ENCODE measurements at regions not wholly inside any gene's neighbourhood (a gene's known extent, or its start where the extent isn't known, plus 50 kb on each side); places are given as distances from the start of the nearest gene placed in this dataset.
A peak's percentile ranks its signal among the peaks of the same experiment; 100 is the strongest.

GRCh38 chr12:19991146-19991545 is 377.2 kb upstream of the PDE3A start:
- H3K27me3 ChIP-seq = no peaks in the 10 kb centered on the region
- peaks cover 0 to 59% (median 16%) of the 10 kb centered on the region in 4 donors for H3K4me1 ChIP-seq
- intact Hi-C loops (cut with DNase I; ENCODE audit: low total_unique reads) = no loop called here
- TF ChIP-seq CTCF (IDR thresholded peaks at IDR 0.05) = no peak
- no peak overlapping the region for H3K4me3 ChIP-seq
- H3K27ac ChIP-seq = peak overlapping the region in 1 of 2 donors; percentile 7
- no peaks in the 10 kb centered on the region for H3K9me3 ChIP-seq
- no peak for DNase-seq
- H3K36me3 ChIP-seq = no peaks in the 10 kb centered on the region

GRCh38 chr12:19992311-19992710 is 376.0 kb upstream of the PDE3A start:
- intact Hi-C loops (cut with DNase I; ENCODE audit: low total_unique reads) = no loop called here
- H3K4me1 ChIP-seq = peaks cover 0 to 58% (median 16%) of the 10 kb centered on the region in 4 donors
- no peaks in the 10 kb centered on the region for H3K9me3 ChIP-seq
- H3K36me3 ChIP-seq = no peaks in the 10 kb centered on the region
- no peak for TF ChIP-seq CTCF (IDR thresholded peaks at IDR 0.05)
- no peak overlapping the region for H3K4me3 ChIP-seq
- H3K27me3 ChIP-seq = no peaks in the 10 kb centered on the region
- no peak for DNase-seq
- peak overlapping the region; percentile 8 to 9 for H3K27ac ChIP-seq

- Histone ChIP-seq H3K36me3 (no peaks in the 10 kb centered on the region), H3K9me3 (no peaks in the 10 kb centered on the region), H3K4me1 (peaks cover 0 to 60% (median 3%) of the 10 kb centered on the region in 4 donors), H3K4me3 (no peak overlapping the region), H3K27ac (no peak overlapping the region), H3K27me3 (no peaks in the 10 kb centered on the region)
- no peak for DNase-seq
- no peak for TF ChIP-seq CTCF (IDR thresholded peaks at IDR 0.05)
- intact Hi-C loops (cut with DNase I; ENCODE audit: low total_unique reads) = no loop called here
Observed at GRCh38 chr12:19994968-19995367, 373.4 kb upstream of the PDE3A start.

GRCh38 chr12:19997656-19998400 is 370.5 kb upstream of the PDE3A start:
- no peaks in the 10 kb centered on the region for H3K27me3 ChIP-seq
- no peak for DNase-seq
- H3K4me1 ChIP-seq = peaks cover 0 to 46% (median 2%) of the 10 kb centered on the region in 4 donors
- no peaks in the 10 kb centered on the region for H3K36me3 ChIP-seq
- no peaks in the 10 kb centered on the region for H3K9me3 ChIP-seq
- no peak overlapping the region for H3K27ac ChIP-seq
- intact Hi-C loops (cut with DNase I; ENCODE audit: low total_unique reads) = no loop called here
- H3K4me3 ChIP-seq = no peak overlapping the region
- TF ChIP-seq CTCF (IDR thresholded peaks at IDR 0.05) = no peak

- H3K4me1 ChIP-seq = peaks cover 0 to 46% (median 2%) of the 10 kb centered on the region in 4 donors
- no peaks in the 10 kb centered on the region for H3K9me3 ChIP-seq
- no peak overlapping the region for H3K27ac ChIP-seq
- no peaks in the 10 kb centered on the region for H3K36me3 ChIP-seq
- intact Hi-C loops (cut with DNase I; ENCODE audit: low total_unique reads) = no loop called here
- no peak for DNase-seq
- H3K27me3 ChIP-seq = no peaks in the 10 kb centered on the region
- no peak overlapping the region for H3K4me3 ChIP-seq
- TF ChIP-seq CTCF (IDR thresholded peaks at IDR 0.05) = no peak
Observed at GRCh38 chr12:19998411-19998810, 369.9 kb upstream of the PDE3A start.
